GM12878 (cell line): ENCODE measurements at regions not wholly inside any gene's neighbourhood (a gene's known extent, or its start where the extent isn't known, plus 50 kb on each side); places are given as distances from the start of the nearest gene placed in this dataset.

Source experiments
- ATAC-seq: fragments of 200-7000 bp; cut with Tn5 transposase; 3 replicates; pipeline ENCODE4 v1.9.1; 2020; ENCODE audit warnings: mild to moderate bottlenecking, moderate library complexity
- BruUV-seq: library from RNA; stranded (reverse); fragments of 400-500 nt; replicated peaks from 2 replicates; lab custom pipeline; 2021; lab: Mats Ljungman, UMichigan
- CTCF ChIA-PET: fragments of 300-600 bp; sonication (Branson Sonifier 250); formaldehyde crosslinking; extraction: SDS; loops from one replicate; lab custom pipeline; 2021; ENCODE audit warnings: inconsistent platforms; lab: Yijun Ruan, JAX
- POLR2A ChIA-PET: fragments of 350-600 bp; formaldehyde crosslinking; extraction: SDS; loops from one replicate; lab custom pipeline; 2021; ENCODE audit warnings: inconsistent platforms; lab: Charles Lee
- RAD21 ChIA-PET: fragments of 300-600 bp; sonication (Branson Sonifier 250); formaldehyde crosslinking; loops from one replicate; lab custom pipeline; 2023; ENCODE audit warnings: antibody characterized with exemption; ENCODE audit not compliant: unreplicated experiment; lab: Charles Lee
- SMC1A ChIA-PET: fragments of 300-600 bp; sonication (Branson Sonifier 250); formaldehyde crosslinking; loops from one replicate; lab custom pipeline; 2023; ENCODE audit not compliant: unreplicated experiment, uncharacterized antibody; lab: Charles Lee
- DNase-seq: peaks from one replicate; pipeline ENCODE4 v3.0.0-alpha.2; 2011; ENCODE audit warnings: low read depth, low spot score
- FAIRE-seq: peaks from 3 replicates; lab custom pipeline; 2011; peaks lifted over from hg19 to GRCh38; lab: Jason Lieb, UNC
- H2AFZ ChIP-seq: 2 replicates; pipeline ENCODE4 v1.6.0; 2011; ENCODE audit warnings: low read depth, low read length, control low read depth; ENCODE audit not compliant: control insufficient read depth
- H3K27ac ChIP-seq: 2 replicates; pipeline ENCODE4 v1.5.1; 2011; ENCODE audit warnings: control low read depth; ENCODE audit not compliant: control insufficient read depth, insufficient read depth
- H3K27me3 ChIP-seq, 2 experiments: replicated peaks in 1 of 2; 2 replicates each; pipeline versions ENCODE4 v1.6.0 to v1.6.1; 2011; ENCODE audit warnings: low read length in 1 of 2; ENCODE audit not compliant: control insufficient read depth in 2 of 2, insufficient read depth in 2 of 2
- H3K36me3 ChIP-seq, 2 experiments: 2 replicates each; pipeline ENCODE4 v1.5.1; 2011; ENCODE audit warnings: low read length in 1 of 2; ENCODE audit not compliant: control insufficient read depth in 2 of 2, insufficient read depth in 2 of 2
- H3K4me1 ChIP-seq: 2 replicates; pipeline ENCODE4 v1.6.1; 2011; ENCODE audit warnings: mild to moderate bottlenecking, low read length, moderate library complexity, mixed read lengths; ENCODE audit not compliant: control insufficient read depth, insufficient read depth
- H3K4me2 ChIP-seq: 2 replicates; pipeline ENCODE4 v1.6.0; 2011; ENCODE audit warnings: control low read depth; ENCODE audit not compliant: control insufficient read depth, insufficient read depth
- H3K4me3 ChIP-seq: fragments of 200-600 bp; sonication (generic); 2 replicates; pipeline ENCODE4 v1.5.1; 2016
- H3K79me2 ChIP-seq: 2 replicates; pipeline ENCODE4 v1.6.0; 2011; ENCODE audit warnings: low read length; ENCODE audit not compliant: control insufficient read depth, insufficient read depth
- H3K9ac ChIP-seq: 2 replicates; pipeline ENCODE4 v1.8.0; 2011; ENCODE audit warnings: low read length, control low read depth, mixed read lengths; ENCODE audit not compliant: control insufficient read depth, insufficient read depth
- H3K9me3 ChIP-seq: replicated peaks from 3 replicates; pipeline ENCODE4 v1.5.1; 2011; ENCODE audit warnings: mild to moderate bottlenecking, low read length; ENCODE audit not compliant: control insufficient read depth, insufficient read depth
- H4K20me1 ChIP-seq: 2 replicates; pipeline ENCODE4 v1.6.0; 2011; ENCODE audit not compliant: control insufficient read depth, insufficient read depth
- BCL3 ChIP-seq: IDR thresholded peaks from 2 replicates; pipeline ENCODE4 v1.6.1; 2011; ENCODE audit warnings: borderline replicate concordance, low read depth, mild to moderate bottlenecking, moderate library complexity, low read length; ENCODE audit not compliant: insufficient read depth, poor library complexity, severe bottlenecking
- E4F1 ChIP-seq: fragments of 450-650 bp; IDR thresholded peaks from 2 replicates; pipeline ENCODE4 v1.6.1; 2018; ENCODE audit warnings: borderline replicate concordance, mild to moderate bottlenecking; ENCODE audit not compliant: partially characterized antibody
- EZH2 ChIP-seq: IDR thresholded peaks from 2 replicates; pipeline ENCODE4 v1.6.1; 2012; ENCODE audit warnings: low read depth, mild to moderate bottlenecking, control low read depth, inconsistent platforms, low read length, borderline replicate concordance; ENCODE audit not compliant: control insufficient read depth
- MEF2A ChIP-seq: IDR thresholded peaks from 2 replicates; pipeline ENCODE4 v1.6.1; 2011; ENCODE audit warnings: low read depth, mild to moderate bottlenecking, low read length, moderate library complexity; ENCODE audit not compliant: insufficient read depth
- MXI1 ChIP-seq: fragments of 150-350 bp; IDR thresholded peaks from 2 replicates; pipeline ENCODE4 v1.6.1; 2011; ENCODE audit warnings: low read depth, mild to moderate bottlenecking, inconsistent platforms, low read length, improper control_type of control experiment
- NFYA ChIP-seq: IDR thresholded peaks from 2 replicates; pipeline ENCODE4 v1.6.1; 2011; ENCODE audit warnings: low read depth, mild to moderate bottlenecking, low read length, improper control_type of control experiment, borderline replicate concordance
- WGBS: methylation state at CpG from one replicate; pipeline ENCODE4 v1.1.6; 2016; ENCODE audit warnings: low lambda C conversion rate; ENCODE audit not compliant: insufficient replicate concordance, insufficient coverage; ENCODE audit errors: missing lambda C conversion rate; 5-methylcytosine and 5-hydroxymethylcytosine counted together
- in situ Hi-C: fragments of 300-500 bp; cut with MboI; formaldehyde crosslinking; loops from 9 replicates; pipeline ENCODE4 v1.14.3; 2018; ENCODE audit warnings: mixed read lengths
- intact Hi-C: fragments of 100-400 bp; cut with micrococcal nuclease; formaldehyde crosslinking; loops from one replicate; pipeline ENCODE4 v1.14.2; 2022; ENCODE audit not compliant: unreplicated experiment

- TF ChIP-seq MEF2A, result no peak
- TF ChIP-seq MXI1, result no peak
These were observed 390.1 kb downstream of the CTTN start (continued) for GRCh38 chr11:70788248-70789022.

- H3K79me2 ChIP-seq, result no peaks in the 10 kb centered on the region
- in situ Hi-C loops (no loop called here), intact Hi-C loops (no loop called here)
- H3K9ac ChIP-seq, result no peak overlapping the region
- no peak overlapping the region for H2AFZ ChIP-seq
- H3K36me3 ChIP-seq, result no peaks in the 10 kb centered on the region
- no TSS peak for BruUV-seq
- DNase-seq (no peak), FAIRE-seq (no peak)
- ChIA-PET POLR2A (no interaction called here), CTCF (interaction anchor here (0.6 kb wide), 1 partner anchor 271 kb away, joined by 3 read pairs; no protein-coding TSS in a partner anchor), RAD21 (interaction anchor here (0.6 kb wide), 1 partner anchor 72 kb away, joined by 3 read pairs; no protein-coding TSS in a partner anchor)
- H3K4me2 ChIP-seq, result no peak overlapping the region
- TF ChIP-seq BCL3 (no peak), E4F1 (no peak), EZH2 (no peak), NFYA (no peak)
- TF ChIP-seq, all 136 proteins: peak for 0
- no peak for ATAC-seq
- Histone ChIP-seq H3K9me3 (no peaks in the 10 kb centered on the region; the same call in 1 of the 3 replicates), H3K4me1 (no peaks in the 10 kb centered on the region), H3K27me3 (no peaks in the 10 kb centered on the region), H4K20me1 (no peaks in the 10 kb centered on the region), H3K27ac (no peak overlapping the region), H3K4me3 (no peak overlapping the region)
- 9% methylated on average over 10 of the region's 12 CpGs for WGBS
- SMC1A ChIA-PET, result no interaction called here
These were observed 392.5 kb downstream of the CTTN start for GRCh38 chr11:70790671-70791300.
